GM21723 (cell line): ENCODE measurements at regions not wholly inside any gene's neighbourhood (a gene's known extent, or its start where the extent isn't known, plus 50 kb on each side); places are given as distances from the start of the nearest gene placed in this dataset.
"Not testable (repeated sequence)": the region's sequence is repeated elsewhere in the genome, so short reads cannot be mapped to it uniquely, and the experiment has no call there.

ENCODE experiments used
- ATAC-seq: cut with Tn5 transposase; IDR thresholded peaks from one replicate; pipeline ENCODE4 v1.9.1; 2021; ENCODE audit warnings: mild to moderate bottlenecking, moderate library complexity; ENCODE audit not compliant: unreplicated experiment

GRCh38 chr18:51330148-51330547 is 132.7 kb upstream of the MEX3C start:
- ATAC-seq = no peak

DNA sequence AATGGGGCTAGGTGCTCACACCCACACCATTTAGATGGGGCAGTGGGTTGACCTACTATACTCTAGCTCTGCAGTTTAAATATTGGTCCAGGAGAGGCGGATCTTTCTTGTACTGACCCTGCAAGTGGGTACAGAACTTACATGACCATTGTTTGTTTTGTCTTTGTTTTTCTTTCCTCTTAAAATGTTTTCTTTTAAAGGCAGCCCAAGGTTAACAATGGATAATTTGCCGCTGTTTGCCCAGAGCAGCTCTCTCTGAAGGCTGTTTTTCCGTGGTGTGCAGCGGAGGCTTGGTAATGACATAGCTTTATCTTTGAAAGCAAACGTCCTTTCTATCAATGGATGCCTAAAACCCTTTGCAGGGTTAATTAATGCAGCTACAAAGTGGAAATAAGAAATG is 133.3 kb upstream of the MEX3C start:
- ATAC-seq = no peak

DNA sequence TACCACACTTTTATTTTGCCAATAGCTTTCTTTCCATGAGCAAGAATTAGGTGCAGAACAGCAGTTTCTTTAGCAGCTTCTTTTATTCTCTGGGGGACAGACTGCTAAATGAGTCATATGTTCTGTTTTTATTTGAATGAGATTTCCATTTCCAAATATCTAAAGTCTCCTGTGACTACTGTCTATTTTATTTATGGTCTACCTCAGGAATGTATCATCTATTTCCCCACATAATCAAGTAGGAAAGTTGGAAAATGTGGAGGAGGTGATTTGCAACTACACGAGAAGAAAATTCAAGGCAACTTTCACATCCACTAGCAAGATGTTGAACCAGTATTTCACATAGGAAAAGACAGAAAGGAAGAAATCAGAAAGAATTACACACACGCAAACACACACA is 139.9 kb upstream of the MEX3C start:
- no peak for ATAC-seq

- no peak for ATAC-seq
Measured at GRCh38 chr18:51339856-51340255, 142.4 kb upstream of the MEX3C start.

- ATAC-seq = no peak
Measured at GRCh38 chr18:51340332-51340731, 142.9 kb upstream of the MEX3C start.

GRCh38 chr18:51342815-51343214 is 145.3 kb upstream of the MEX3C start:
- no peak for ATAC-seq

DNA sequence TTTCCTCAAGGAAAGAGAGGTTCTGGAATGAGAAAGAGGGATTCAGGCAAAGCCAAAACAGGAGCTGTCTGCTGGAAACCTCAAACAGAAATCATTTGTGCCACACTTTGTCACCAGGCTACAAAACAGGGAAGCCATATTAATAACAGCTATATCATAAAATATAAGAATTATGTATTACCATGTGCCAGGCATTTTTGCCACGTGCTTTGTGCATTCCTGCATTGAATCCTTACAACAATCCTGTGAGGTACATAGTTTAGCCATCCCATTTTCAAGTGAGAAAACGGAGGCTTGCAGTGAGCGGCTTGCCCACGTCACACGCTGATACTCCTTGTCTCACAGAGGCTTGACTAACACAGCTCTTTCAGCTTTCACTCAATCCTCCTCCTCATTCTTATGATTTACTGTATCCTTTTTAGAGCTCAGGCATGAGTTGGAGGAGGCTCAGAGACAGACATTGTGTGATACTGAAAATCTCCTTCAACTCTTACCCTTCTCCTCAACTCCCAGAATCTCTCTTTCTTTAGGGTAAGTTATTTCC is 148.4 kb upstream of the MEX3C start:
- no peak for ATAC-seq

- ATAC-seq = no peak
Measured at GRCh38 chr18:51346404-51346803, 148.9 kb upstream of the MEX3C start.

DNA sequence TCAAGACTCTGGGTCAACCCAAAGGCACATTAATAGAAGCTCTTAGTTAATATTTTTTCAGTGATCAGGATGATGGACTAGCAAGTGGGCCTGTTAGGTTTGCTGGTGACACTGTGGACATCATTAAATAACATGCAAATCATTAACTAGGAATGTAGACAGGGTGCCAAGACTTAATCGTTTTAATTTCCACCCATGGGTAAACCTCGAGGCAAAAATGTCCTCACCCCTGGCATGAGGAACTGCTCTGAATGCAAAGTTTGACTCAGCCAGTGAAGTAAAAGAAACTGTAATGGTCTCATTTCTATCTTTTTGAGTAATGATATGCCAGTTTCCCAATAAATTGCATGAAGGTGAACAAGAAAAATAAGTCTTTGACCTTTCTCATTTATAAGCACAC is 152.6 kb upstream of the MEX3C start:
- no peak for ATAC-seq

DNA sequence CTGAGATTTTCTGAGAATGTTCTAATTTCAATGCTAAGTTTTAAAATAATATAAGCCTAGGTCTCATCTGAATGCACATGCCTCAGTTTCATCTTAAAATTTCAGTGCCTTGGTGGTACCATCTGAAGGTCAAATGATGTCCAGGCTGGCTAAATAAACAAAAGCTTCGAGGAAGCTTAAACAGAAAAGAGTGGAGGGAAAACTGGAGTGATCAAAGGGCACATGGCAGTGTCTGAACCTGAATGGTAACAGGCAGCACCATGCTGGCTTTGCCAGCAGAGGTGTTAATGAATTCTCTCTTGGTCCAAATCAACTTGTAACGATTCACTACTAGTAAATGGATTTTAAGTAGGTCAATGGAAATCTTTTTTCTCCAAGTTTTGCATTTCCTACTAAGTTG is 158.4 kb upstream of the MEX3C start:
- ATAC-seq = no peak

DNA sequence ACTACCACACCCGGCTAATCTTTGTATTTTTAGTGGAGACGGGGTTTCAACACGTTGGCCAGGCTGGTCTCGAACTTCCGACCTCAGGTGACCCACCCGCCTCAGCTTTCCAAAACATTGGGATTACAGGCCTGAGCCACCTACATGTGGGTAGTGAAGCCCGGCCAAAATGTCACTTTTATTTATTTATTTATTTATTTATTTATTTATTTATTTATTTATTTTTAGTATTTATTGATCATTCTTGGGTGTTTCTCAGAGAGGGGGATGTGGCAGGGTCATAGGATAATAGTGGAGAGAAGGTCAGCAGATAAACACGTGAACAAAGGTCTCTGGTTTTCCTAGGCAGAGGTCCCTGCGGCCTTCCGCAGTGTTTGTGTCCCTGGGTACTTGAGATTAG is 162.8 kb upstream of the MEX3C start:
- ATAC-seq = not testable (repeated sequence)

DNA sequence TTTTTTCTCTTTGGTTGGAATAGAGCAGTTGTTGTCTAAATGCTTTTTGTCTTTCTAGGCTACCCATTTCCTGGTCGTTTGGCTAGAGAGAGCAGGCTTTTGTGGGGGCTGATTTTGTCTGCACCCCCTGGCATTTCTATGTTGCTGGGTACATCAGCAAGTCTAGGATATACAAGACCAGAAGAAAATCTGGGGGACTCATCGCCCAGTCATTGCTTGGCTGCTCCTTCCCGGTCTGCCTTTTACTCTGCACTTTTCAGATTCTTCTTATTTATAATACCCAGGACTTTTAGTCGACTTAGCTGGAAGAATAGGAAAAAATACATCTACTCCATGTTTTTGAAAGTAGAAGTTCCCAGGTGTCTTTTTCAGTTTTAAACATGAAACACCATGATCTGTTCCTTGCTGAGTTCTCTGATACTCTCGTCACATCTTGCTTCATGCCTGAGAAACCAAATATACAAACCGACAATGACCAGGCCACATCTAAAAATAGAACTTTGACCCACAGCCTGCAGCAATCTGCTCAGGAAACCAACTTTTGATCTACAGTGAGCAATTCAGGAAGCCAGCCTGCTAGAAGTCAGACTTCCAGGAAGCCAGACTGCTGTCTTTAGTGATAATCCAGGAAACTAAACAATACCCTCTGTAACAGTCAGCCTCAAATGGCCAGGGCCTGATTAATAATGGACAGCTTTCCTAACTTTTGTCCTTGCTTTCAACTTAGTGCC is 163.8 kb upstream of the MEX3C start:
- no peak for ATAC-seq

GRCh38 chr18:51363384-51363783 is 165.9 kb upstream of the MEX3C start:
- ATAC-seq = no peak

- ATAC-seq = no peak
Measured at GRCh38 chr18:51370996-51371395, 173.5 kb upstream of the MEX3C start.

GRCh38 chr18:51371929-51372328 is 174.4 kb upstream of the MEX3C start:
- no peak for ATAC-seq

GRCh38 chr18:51382081-51382480 is 184.6 kb upstream of the MEX3C start:
- ATAC-seq = no peak

DNA sequence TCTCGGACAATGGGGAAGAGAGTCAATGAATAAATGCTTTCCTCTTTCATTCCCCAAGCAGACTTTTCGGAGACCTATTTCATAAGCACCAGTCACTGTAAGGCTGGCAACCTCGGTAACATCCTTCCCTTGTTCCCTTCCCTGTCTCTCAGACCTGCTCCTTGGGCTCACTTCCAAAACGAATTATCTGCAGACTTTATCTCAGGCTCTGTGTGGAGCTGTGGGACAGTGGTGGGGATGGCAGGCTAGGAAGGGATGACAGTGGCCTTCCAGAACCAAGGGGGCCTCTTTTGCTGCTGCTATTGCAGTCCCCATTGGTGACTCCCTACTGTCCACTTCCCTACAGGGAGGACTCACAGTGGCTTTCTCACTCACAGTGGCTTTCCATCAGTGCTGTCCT is 185.6 kb upstream of the MEX3C start:
- ATAC-seq = no peak

DNA sequence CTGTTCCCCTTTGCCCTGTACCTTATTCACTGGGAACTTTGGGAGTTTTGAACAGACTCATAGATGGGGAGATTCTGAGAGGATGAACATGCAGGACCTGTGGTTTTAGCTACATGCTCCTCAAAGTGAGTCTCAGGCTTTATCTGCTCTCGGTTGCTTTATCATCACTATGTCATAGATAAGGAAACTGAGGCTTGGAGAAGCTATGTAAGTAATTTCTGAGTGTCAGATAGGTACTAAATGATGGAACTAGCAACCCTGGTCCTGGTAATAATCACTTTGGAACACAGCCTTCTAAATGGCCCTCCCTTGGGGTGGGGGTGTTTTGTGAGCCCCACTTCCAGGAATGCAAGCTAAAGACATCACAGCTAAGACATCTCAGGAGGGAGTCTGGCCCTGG is 186.2 kb upstream of the MEX3C start:
- no peak for ATAC-seq

DNA sequence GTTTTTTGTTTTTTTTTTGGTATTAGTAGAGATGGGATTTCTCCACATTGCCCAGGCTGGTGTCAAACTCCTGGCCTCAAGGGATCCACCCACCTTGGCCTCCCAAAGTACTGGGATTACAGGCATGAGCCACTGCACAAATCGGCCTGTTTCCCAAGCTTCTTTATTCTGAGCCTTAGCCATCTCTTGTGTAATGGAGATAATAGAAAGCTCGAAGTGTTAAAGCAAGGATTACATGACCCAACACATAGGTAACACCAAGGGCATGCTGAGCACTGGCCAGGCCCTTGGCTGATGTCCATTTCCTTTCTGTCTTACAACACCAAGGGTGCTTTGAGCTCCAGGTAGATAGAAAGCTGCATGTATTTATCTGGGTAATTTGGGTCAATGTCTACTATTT is 187.8 kb upstream of the MEX3C start:
- ATAC-seq = no peak

- ATAC-seq = no peak
Measured at GRCh38 chr18:51390702-51391101, 193.2 kb upstream of the MEX3C start.

- no peak for ATAC-seq
Measured at GRCh38 chr18:51391215-51391614, 193.7 kb upstream of the MEX3C start.

- ATAC-seq = no peak
Measured at GRCh38 chr18:51391731-51392130, 194.2 kb upstream of the MEX3C start.

GRCh38 chr18:51397347-51397962 is 200.0 kb upstream of the MEX3C start:
- ATAC-seq = no peak
